Activated T-cell treated with anti-CD3 and anti-CD28 coated beads, Interleukin-2, amount 50 U/mL, for 48 hours (primary cell): ENCODE measurements at regions not wholly inside any gene's neighbourhood (a gene's known extent, or its start where the extent isn't known, plus 50 kb on each side); places are given as distances from the start of the nearest gene placed in this dataset.

Experiments
- DNase-seq, 2 experiments: peaks; one replicate each; pipeline ENCODE4 v3.0.0-alpha.2; 2020

DNA sequence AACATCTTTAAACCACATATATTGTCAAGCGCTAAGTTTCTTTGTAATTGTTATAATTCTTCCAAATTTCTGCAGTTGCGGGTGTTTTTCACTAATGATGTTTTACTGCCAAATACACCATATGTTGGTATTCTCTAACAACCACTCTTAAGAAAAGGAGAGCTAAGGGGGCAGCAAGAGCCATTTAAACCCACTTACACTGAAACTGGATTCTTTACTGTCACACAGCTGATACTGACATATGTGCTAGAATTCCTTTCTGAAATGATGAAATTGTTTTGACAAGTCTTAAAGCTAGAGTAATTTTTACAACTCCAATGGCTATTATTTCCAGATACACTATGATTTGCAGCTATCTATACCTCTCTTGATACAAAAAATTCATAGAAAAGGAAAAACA is 483.1 kb downstream of the CDH11 start:
- no peak for DNase-seq

DNA sequence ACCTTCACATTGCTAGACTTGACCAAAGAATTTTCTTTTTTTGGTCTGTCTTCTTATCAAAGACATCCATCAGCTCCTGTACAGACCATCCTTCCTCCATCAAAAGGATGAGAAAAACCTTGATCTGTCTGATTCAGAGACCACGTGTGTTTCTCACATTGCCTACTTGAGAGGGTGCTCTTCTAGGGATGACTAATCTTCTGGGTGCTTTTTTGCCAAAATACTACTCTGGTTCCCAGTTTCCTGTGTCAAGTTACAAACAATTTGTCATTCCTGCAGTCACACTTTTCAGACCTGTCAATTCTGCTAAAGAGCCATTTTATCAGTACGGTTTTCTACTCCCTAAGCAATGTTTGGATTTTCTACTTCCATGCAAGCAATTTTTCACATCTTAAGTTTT is 492.2 kb downstream of the CDH11 start:
- no peak for DNase-seq

DNA sequence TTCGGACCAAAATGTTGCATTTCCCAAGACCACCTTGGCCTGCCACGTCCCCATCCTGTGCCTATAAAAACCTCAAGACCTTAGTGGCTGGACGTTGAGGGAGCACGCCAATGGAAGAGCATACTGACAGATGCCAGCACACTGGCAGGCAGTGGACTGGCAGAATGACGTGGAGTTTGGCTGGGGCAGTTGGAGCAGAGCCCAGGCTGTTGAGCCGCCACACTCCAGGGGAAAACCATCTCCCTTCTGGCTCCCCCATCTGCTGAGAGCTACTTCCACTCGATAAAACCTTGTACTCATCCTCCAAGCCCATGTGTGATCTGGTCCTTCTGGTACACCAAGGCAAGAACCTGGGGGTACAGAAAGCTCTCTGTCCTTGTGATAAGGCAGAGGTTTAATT is 494.1 kb downstream of the CDH11 start:
- DNase-seq = no peak

DNA sequence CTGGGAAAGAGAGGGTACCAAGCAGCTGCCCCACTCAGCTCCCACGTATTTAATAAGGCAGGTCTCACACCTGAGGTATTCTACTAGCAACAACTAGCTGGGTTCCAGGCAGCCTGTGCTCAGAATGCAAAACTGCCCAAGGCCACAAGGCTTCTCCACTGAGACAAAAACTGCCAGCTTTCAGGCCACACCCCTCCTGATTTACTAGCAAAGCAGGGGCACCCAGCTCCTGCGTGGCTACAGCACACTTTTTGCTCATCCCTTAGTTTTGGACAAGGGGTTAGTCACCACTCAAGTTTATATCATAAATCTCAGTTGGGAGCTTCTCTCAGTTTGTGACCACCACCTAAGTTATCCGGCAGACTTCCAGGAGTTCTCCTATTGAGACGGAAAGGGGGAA is 494.6 kb downstream of the CDH11 start:
- no peak for DNase-seq

DNA sequence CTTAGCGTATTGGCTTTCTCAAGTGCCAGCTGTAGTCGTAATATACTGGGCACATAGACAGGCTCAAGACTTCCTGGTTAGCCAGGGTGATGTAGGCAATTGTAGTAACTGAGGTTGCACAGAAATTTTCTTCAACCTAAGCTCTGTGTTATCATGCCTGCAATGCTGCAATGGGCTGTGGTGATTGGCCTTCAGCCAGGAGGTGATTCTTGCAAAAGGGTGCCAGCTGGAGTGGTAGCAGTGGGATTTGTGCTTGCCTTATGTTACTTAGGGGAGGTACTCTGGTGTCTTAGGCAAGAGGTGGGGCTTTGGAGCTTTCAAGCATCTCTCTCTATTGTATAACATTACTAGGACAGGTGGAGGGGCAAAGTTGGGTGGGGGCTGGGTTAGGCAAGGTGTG is 495.1 kb downstream of the CDH11 start:
- DNase-seq = no peak

DNA sequence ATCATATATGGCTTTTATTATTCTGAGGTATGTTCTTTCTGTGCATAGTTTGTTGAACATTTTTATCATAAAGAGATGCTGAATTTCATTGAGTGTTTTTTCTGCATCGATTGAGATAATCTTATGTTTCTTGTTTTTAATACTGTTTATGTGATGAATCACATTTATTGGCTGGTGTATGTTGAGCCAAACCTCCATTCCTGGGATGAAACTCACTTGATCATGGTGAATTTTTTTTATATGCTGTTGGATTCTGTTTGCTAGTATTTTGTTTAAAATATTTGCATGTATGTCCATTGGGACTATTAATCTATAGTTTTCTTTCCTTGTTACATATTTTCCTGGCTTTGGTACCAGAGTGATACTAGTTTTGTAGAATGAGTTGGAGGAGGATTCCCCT is 500.2 kb downstream of the CDH11 start:
- DNase-seq = no peak

DNA sequence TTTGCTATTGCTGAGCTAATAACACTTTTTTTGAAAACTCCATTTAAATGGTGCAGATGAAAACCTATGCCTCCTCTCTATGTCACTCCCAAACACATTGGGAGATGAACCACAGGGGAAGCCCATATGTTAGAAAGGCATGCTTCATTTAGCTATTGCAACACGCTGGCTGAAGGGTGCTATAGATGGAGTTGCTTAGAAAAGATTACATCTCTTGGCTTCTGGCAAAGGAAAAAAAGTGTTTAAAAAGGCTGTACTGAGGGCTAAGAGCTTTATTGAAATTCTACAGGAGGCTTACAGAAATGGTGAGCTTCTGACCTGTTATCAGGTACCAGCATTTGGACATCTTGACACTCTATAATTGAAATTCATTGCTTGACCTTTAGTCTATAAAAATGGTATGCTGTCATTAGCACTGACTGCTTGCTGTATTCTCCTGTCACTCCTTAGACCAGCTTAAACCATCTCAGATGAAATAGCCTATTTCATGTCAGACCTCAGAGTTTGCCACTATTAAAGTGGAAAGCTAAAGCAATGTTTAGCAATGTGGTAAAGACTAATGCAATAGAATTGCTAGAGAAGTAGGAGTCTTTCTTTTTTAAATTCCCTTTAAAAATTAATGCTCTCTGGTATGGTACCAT is 503.9 kb downstream of the CDH11 start:
- no peak for DNase-seq

DNA sequence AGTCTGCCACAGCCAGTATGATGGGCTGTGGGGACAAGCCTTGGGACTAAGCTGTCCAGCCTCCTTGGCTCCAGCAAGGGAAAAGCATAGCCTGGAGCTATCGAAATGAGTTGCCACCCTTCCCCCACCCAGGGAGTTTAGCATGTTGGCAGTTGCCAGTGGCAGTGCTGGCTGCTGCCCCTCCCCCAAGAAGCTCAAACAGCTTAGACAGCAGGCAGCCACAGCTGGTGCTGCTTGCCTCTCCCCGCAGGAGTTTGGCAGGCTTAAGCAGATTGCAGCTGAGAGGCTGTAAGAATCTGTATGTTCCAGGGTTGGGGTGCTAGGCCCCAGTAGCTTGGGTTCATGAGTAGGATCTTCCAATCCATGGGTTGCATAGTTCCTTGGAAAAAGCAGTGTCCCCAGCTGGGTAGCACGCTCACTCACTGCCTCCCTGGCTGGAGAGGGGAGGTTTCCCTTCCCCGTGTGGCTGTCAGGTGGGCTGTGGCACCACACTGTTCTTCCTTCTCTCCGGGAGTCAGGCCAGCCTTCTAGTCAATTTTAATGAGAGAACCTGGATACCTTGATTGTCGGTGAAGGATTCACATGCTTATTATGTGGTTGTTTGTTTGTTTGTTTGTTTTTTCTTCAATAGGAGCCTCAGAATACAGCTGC is 506.1 kb downstream of the CDH11 start:
- DNase-seq = no peak

DNA sequence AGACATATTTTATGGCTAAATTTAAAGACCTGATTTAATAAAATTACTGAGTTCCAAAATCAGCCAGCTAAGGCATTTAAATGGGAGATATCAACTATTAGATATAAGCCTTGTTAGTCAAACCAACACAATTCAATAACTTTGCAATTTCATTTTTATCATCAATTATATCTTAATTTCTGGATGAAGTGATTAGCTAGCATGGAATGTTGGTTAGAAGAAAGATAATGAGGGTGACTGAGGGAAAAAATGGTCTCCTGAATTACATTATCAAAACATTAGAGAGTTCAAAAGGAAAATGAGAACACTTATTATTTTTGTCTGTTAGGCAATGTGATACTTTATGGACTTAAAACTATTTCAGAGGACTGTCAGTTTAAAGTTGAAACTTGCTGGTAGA is 525.7 kb downstream of the CDH11 start:
- DNase-seq = no peak

DNA sequence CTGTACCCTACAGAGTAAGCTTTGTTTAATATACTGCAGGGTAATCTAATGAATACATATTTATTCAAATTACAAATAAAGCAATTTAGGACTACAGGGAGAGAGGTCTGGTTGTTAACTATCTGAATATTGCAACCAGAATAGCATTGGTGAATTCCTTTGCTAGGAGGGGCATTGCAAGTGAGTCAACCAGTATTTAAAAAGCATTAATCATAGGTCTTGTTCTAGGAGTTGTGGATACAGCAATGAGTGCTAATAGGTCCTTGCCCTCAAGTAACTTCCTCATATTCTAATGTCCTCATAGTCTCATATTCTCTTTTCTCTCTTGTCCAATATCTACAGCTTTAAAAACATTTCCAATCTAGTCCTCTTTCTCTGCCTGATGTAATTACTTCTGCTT is 531.4 kb downstream of the CDH11 start:
- DNase-seq = no peak

DNA sequence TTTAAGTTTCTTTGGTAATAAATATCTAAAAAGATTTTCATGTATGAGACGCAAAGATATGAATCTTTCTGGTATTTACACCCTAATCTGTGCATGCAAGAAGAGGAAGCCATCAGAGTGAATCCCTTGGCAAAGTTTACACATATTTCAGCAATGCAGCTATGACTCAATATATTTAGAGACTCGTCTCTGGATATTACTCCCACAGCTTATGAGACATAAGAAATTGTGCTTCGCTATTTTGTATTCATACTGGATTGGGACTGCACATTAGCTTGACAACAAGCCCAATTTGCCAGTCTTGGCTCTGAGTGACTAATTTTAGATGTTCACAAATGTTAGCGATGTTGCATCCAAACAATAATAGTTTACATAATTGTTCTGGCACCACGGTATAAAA is 532.0 kb downstream of the CDH11 start:
- DNase-seq = no peak

DNA sequence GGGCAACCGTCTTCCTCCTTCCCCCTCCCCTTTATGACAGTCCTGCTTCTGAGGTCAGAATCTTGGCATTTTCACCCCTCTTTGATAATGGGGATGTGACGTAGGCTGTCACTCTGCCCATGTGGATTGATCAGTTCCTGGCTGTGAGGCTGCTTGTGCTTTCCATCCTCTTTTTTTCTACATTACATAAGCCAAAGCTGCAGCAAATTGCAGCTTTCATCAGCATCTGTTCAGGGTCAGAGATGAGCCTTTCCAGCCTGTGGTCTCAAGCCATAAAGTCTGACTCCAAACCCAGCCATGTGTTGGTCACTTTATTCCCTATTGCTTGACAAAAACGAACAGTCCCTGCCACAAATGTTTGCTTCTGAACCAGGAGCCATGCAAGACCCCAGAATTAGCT is 535.1 kb downstream of the CDH11 start:
- no peak for DNase-seq

DNA sequence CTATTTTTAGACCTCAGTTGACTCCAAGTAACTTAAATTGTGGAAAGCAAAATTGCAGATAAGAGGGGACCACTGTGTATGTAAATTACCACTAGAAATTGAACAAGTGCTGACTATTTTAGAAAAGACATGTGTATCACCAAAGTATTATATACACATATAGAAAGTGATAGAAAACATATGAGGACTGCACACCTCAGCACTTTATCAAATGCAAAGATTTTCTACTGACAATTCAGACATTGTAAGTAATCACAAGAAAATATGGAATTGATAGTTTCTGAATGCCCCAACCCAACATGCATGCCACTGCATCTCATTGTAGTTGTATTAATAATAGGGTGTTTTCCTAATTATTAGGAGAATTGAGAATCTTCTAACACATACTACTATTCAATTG is 536.5 kb downstream of the CDH11 start:
- DNase-seq = no peak

DNA sequence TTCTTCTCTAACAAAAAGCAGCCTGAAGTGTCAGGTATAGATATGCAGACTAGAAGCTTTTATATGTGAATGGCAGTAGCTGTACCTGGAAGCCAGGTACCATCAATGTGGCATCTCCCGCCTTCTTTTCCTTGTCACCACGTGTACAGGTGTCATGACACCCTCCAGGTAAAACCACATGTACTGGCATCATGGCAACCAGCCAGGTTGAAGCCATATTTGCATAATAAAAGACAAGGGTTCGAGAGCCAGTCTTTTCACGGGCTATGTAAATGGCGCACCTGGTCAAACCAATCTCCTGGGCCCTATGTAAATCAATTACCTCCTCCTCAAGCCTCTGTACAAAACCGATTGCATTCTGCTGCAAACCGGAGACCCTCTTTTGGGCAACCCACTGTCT is 541.3 kb downstream of the CDH11 start:
- no peak for DNase-seq

DNA sequence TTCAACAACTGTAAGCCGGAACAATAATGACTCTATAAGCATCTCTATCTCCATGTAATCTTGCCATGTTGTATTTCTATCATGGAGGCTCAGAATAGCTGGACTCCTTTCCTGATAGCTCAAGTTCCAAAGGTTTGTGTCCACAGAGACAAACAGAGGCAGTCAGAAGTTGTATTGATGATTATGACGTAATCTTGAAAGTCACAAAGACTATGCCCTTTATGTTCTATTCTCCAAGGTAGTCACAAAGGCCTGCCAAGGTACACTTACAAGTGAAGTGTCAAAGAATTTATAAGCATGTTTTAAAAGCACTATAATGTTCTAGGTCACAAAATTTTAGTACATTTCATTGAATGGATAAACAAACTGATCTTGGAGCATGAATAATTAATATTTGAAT is 542.2 kb downstream of the CDH11 start:
- DNase-seq = no peak

DNA sequence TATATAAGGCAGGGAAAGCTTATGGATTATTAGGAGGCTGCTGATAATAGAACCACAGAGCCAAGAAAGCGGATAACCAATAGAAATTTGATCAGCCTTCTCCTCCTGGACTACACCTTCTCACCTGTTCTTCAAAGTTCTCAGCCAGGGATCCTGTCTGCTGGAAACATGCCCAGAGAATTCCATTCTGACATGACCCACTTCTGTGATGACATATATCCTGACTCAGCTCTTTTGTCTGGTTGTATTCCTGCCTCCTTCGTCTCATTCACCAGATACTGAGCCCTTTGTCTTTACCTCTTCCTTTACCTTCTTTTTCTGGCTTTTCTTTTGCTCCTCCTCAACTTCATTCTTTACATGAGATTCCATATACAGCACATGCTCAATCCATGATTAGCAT is 576.1 kb downstream of the CDH11 start:
- DNase-seq = no peak

DNA sequence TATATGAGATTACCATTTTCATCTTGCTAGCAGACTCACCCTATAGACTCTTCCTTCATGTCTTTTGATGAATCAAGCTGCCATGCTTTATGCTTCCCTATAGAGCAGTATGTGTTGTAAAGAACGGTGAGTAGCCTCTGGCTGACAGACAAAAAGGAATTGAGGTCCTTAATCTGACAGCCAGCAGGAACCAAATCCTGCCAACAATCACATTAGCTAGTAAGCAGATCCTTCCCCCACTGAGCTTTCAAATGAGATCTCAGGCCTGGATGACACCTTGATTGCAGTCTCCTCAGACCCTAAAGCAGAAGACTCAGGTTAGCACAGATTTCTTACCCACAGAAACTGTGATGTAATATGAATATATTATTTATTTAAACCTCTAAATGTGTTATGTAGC is 577.0 kb downstream of the CDH11 start:
- no peak for DNase-seq

DNA sequence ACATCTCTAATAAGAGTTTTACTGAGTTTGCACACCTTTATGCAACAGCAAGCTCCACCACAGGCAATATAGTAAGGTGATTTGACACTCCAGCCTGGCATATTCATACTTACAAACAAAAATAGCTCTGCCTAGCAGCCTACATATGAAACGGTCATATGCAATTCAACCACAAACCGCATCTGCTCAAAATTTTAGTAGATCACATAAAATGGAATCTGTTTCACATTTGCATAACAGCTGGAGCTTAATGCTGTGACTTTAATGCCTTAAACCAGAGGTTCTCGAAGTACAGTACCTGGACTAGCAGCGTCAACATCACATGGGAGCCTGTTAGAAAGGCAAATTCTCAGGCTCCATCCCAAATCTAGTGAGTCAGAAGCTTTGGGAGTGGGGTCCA is 578.4 kb downstream of the CDH11 start:
- DNase-seq = no peak

DNA sequence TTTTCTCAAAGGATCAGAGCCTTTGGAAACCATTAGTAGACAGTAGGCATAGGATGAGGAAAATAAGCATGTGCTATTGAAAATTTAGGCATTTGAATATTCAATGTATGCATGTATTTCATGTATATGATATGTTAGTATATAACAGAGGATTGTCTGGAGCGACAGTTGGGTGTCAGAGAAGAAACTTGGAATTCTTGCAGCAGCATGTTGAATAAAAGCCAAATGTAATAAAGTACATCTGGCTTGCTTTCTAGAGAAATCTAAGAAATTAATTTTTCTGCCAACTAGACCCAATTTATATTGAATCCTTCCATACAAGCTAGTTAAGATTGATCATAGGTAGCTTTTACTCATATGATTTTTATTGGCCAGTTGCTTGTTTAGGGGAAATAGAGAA is 578.8 kb downstream of the CDH11 start:
- DNase-seq = no peak

DNA sequence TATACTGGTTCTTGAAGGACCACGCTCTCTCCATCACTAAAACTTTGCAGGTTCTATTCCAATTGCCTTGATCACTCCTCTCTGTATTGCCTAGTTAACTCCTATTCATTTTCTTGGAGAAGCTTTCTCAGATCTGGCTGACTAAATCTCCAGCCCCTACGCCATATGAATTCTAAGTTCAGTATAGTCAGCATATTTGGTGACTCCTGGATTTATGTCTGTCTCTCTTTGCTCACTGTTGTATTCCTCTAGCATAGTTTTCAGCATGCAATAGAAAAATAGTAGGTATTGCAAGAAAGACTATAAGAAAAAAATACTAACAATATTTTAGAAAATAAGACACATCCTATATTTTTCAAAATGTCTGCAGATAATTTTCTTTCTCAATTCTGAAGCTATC is 579.7 kb downstream of the CDH11 start:
- no peak for DNase-seq

DNA sequence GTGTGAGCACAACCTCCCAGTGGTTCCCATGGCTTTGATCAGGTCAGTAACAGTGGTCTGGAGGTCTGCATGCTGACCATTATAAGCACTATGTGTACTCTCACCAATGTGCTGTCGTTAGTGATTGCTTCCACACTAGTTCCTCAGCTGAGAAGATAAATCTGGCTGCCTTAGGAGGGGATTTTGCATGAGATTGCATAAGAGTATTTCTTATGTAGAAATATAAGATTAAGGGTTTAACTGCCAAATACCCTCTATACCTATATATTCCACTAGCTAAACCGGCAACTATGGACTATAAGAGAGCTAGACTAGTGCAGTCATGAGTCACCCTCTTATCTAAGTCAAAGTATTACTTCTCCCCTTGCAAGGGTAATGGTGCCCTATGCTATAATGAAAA is 580.2 kb downstream of the CDH11 start:
- no peak for DNase-seq

DNA sequence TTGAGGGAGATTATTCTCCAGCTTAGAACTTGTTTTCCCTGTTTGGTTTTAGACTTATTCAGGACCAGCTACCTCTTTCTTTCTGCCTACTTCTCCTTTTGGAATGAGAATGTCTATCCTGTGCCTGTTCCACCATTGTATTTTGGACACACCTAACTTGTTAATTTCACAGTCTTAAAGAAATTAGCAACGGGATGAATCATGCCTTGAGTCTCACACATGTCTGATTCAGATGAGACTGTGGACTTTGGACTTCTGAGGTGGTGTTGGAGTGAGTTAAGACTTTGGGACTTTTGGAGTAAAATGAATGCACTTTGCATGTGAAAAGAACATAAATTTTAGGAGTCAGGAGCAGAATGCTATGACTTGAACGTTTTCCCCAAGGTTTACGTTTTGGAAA is 581.4 kb downstream of the CDH11 start:
- no peak for DNase-seq

DNA sequence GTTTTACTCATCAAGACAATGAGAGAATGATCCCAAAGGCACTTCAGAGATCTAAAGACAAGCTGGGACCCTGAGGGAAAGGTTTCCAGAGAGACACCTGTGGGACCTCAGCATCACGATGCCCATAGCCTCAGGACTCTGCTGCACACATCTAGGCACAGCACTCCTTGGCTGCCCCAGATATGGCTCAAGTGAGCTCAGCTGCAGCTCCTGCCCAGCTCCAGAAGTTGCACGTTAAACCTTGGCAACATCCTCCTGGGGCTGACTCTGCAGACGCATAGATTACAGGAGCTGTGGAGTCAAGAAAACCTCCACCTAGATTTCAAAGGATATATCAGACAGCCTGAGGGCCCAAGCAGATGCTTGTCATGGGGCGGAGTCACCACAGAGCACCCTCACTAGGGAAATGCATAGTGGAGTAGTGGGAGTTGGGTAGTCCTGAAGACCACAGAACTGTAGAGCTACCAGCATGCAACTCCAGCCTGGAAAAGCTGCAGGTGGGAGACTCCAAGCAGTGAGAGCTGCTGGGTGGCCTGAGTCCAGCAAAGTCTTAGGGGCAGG is 582.0 kb downstream of the CDH11 start:
- DNase-seq = no peak

DNA sequence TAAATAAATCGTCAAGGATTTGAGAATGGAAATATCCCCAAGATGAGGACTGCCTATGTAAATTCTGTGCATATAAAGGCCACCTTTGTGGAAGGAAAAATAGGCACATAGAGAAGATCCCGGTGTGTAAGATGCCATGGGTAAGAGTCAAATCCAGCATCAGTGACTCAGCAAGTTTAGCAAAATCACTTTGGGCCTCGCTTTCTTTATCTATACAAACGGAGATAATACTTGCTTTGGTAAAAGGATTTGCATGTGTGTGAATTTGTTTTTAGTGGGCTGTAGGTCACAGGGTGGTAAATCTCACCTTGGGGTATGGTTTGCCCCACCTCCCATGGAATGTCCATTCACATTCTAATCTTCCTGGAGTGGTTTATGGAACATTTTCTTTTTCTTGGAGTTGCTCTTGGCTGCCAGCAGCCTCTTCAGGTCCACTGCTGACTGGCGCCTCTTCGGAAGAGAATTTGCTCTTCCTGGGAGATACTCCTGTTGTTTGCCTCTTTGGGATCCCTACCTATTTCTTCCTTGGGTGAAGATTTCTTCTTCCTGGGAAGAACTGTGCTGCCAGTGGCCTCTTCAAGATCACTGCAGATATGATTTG is 587.6 kb downstream of the CDH11 start:
- DNase-seq = no peak

DNA sequence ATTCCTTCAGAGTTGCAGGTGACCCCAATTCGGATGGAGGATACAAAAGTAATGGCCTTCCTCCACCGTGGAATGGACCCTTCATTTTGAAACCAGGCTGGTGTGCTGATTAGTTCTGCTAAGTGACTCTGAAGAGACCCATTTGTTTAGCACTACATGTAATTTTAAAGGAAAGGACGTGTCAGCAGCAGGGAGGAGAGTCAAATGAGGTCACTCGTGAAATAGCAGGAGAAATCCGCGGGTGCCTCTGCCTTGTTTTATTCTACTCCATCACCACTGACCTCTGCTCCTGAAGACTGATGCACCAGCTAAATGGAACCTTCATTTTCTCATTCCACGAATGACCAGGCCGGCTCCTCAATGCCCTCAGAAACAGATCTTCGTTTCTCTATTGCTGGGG is 589.2 kb downstream of the CDH11 start:
- DNase-seq = no peak
